Left lung (tissue), 4 donors: ENCODE measurements at regions not wholly inside any gene's neighbourhood (a gene's known extent, or its start where the extent isn't known, plus 50 kb on each side); places are given as distances from the start of the nearest gene placed in this dataset.

Source experiments
- ATAC-seq: fragments of 200-7000 bp; cut with Tn5 transposase; one replicate; pipeline ENCODE4 v1.9.1; 2020; ENCODE audit warnings: moderate library complexity
- DNase-seq, 4 donors: peaks; one replicate each; pipeline ENCODE4 v3.0.0-alpha.2; 2013 to 2020
- H3K27ac ChIP-seq, 2 donors: fragments of 200-600 bp; sonication (generic) in 1 of 2; one replicate each; pipeline versions ENCODE4 v1.5.0 to v1.8.0; 2020 to 2021
- H3K27me3 ChIP-seq, 2 donors: fragments of 200-600 bp; sonication (generic) in 1 of 2; one replicate each; pipeline versions ENCODE4 v1.5.0 to v1.8.0; 2020 to 2021
- H3K36me3 ChIP-seq, 2 donors: fragments of 200-600 bp; sonication (generic) in 1 of 2; one replicate each; pipeline versions ENCODE4 v1.5.0 to v1.8.0; 2020 to 2021
- H3K4me1 ChIP-seq, 2 donors: fragments of 200-600 bp; one replicate each; pipeline ENCODE4 v1.8.0; 2021
- H3K4me3 ChIP-seq, 2 donors: fragments of 200-600 bp; sonication (generic) in 1 of 2; one replicate each; pipeline versions ENCODE4 v1.5.0 to v1.8.0; 2020 to 2021; ENCODE audit warnings: mild to moderate bottlenecking in 1 of 2
- H3K9me3 ChIP-seq, 2 donors: fragments of 200-600 bp; sonication (generic) in 1 of 2; one replicate each; pipeline versions ENCODE4 v1.5.0 to v1.8.0; 2020 to 2021
- intact Hi-C, 2 donors: fragments of 100-400 bp; cut with DNase I; formaldehyde crosslinking; loops; one replicate each; pipeline versions ENCODE4 v1.11.2 to v1.14.2; 2022
- TF ChIP-seq, protein P1 (sequence below), 2 donors: fragments of 200-600 bp; sonication (generic) in 1 of 2; IDR thresholded peaks; one replicate each; pipeline versions ENCODE4 v1.5.0 to v1.8.0; 2021; ENCODE audit warnings: antibody characterized with exemption in 2 of 2
- donor health status: DM: no; HTN: yes; CAD: no.
- donor health status: DM: no; HTN: no; CAD: no.

DNA sequence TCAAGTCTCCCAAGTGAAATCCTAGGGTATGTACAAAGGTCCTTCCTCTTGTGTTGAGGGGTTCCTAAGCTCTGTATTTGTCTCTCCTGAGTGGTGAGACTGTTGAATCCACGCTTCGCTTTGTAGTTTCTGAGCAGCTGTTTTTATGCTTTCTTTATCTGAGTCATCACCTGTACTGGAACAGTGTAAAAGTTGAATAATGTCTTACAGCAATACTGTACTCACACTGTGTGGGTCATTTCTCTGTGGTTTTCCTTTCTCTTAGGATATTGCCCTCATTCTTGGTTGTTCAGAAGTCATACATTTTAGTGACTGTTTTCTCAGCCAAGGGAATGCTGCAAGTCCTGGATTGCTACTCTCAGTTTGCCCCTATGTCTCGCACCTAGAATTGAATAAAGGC is 1596.6 kb downstream of the SLITRK5 start:
- Histone ChIP-seq H3K4me1 (no peaks in the 10 kb centered on the region), H3K4me3 (no peak overlapping the region), H3K36me3 (no peaks in the 10 kb centered on the region), H3K27ac (no peak overlapping the region), H3K27me3 (no peaks in the 10 kb centered on the region), H3K9me3 (peaks cover 0 to 17% of the 10 kb centered on the region in 2 donors)
- intact Hi-C loops: no loop called here
- TF ChIP-seq, protein P1, sequence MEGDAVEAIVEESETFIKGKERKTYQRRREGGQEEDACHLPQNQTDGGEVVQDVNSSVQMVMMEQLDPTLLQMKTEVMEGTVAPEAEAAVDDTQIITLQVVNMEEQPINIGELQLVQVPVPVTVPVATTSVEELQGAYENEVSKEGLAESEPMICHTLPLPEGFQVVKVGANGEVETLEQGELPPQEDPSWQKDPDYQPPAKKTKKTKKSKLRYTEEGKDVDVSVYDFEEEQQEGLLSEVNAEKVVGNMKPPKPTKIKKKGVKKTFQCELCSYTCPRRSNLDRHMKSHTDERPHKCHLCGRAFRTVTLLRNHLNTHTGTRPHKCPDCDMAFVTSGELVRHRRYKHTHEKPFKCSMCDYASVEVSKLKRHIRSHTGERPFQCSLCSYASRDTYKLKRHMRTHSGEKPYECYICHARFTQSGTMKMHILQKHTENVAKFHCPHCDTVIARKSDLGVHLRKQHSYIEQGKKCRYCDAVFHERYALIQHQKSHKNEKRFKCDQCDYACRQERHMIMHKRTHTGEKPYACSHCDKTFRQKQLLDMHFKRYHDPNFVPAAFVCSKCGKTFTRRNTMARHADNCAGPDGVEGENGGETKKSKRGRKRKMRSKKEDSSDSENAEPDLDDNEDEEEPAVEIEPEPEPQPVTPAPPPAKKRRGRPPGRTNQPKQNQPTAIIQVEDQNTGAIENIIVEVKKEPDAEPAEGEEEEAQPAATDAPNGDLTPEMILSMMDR (IDR thresholded peaks at IDR 0.05): no peak
- no peak for DNase-seq
- no peak for ATAC-seq

DNA sequence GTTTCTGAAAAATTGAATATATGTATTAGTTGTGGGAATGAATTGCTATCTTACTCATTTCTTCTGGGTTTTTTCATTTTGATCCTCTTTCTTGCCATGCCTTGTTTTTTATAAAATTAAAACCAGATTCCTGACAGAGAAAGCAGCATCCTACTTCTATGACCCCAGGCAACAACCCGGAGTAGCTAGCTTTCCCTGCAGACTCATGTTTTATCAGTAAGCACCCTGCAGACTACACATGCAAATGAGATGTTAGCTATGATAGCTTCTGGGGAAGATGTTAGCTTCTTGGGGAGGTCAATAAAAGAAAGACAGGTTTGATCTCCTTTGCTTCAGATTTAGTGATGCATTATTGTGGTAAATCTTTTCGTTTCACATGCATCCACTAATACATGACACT is 1598.6 kb downstream of the SLITRK5 start:
- DNase-seq: no peak
- no peaks in the 10 kb centered on the region for H3K36me3 ChIP-seq
- no peak for ATAC-seq
- TF ChIP-seq, protein P1 (IDR thresholded peaks at IDR 0.05): no peak
- H3K27ac ChIP-seq: no peak overlapping the region
- no peaks in the 10 kb centered on the region for H3K4me1 ChIP-seq
- H3K9me3 ChIP-seq: peaks cover 0 to 3% of the 10 kb centered on the region in 2 donors
- intact Hi-C loops: no loop called here
- H3K4me3 ChIP-seq: no peak overlapping the region
- no peaks in the 10 kb centered on the region for H3K27me3 ChIP-seq

DNA sequence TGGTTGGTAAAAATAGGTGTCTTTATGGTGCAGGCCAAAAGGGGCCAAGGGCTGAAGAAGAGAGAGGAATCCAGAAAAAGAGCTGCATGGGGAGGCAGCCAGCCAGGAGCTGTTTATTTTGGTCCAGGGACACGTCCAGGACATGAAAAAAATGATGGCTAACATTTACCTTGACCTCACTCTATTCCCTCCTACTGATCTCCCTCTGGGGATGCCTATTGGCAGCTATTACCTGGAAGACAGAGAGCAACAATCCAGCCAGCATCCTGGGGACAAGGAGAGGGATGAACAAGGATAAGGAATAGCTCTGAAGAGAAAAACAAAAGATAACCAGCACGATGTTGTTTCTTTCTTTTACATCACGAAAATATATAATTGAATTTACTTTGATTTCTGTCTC is 1599.6 kb downstream of the SLITRK5 start:
- TF ChIP-seq, protein P1 (IDR thresholded peaks at IDR 0.05): no peak
- Histone ChIP-seq H3K4me3 (no peak overlapping the region), H3K27me3 (no peaks in the 10 kb centered on the region), H3K27ac (no peak overlapping the region), H3K9me3 (peaks cover 0 to 3% of the 10 kb centered on the region in 2 donors), H3K4me1 (no peaks in the 10 kb centered on the region), H3K36me3 (no peaks in the 10 kb centered on the region)
- DNase-seq (no peak), ATAC-seq (no peak)
- intact Hi-C loops: no loop called here

DNA sequence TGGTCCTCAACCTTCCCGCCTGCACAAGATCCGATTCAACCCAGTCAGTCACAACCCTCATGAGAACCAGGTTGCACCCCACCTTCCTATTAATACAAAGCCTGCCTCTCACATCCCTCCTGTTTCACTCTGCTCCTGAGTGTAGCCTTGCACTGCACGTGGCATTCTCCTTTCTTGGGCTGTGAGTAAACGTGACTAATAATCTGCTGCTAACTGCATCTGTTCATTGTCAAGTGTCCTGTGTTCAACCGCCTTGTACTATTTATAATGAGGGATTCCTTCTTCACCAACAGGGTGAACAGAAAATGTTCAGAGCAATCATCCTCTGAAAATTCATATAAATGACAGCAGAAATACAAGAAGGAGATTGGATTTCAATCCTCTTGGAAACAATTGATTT is 1608.2 kb downstream of the SLITRK5 start:
- Histone ChIP-seq H3K9me3 (peaks cover 0 to 4% of the 10 kb centered on the region in 2 donors), H3K27me3 (no peaks in the 10 kb centered on the region), H3K4me1 (no peaks in the 10 kb centered on the region), H3K36me3 (no peaks in the 10 kb centered on the region), H3K27ac (no peak overlapping the region), H3K4me3 (no peak overlapping the region)
- intact Hi-C loops: no loop called here
- no peak for DNase-seq
- ATAC-seq: no peak
- TF ChIP-seq, protein P1 (IDR thresholded peaks at IDR 0.05): no peak

DNA sequence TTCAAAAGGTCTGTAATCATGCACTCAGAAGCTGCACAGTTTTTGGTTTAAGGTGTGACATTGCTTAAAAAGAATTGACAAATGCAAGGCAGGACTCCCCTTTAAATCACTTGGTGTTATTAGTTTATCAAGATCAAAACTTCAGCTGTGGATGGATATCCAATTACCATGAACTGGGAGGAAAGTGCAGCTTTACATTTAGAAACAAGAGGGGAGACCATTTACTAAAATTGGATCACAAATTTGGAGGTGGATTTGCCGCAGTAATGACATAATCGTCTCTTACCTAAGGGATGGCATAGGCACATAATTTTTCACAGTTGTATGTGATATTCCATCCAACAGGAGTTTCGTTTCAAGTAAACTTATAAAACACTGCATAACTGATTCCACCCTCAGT is 1610.2 kb downstream of the SLITRK5 start:
- Histone ChIP-seq H3K4me1 (no peaks in the 10 kb centered on the region), H3K9me3 (peaks cover 0 to 4% of the 10 kb centered on the region in 2 donors), H3K36me3 (no peaks in the 10 kb centered on the region), H3K27ac (no peak overlapping the region), H3K4me3 (no peak overlapping the region), H3K27me3 (no peaks in the 10 kb centered on the region)
- DNase-seq (no peak), ATAC-seq (no peak)
- intact Hi-C loops: no loop called here
- TF ChIP-seq, protein P1 (IDR thresholded peaks at IDR 0.05): no peak
